Activated CD4-positive, CD25-positive, alpha-beta regulatory T cell treated with anti-CD3 and anti-CD28 coated beads, Interleukin-2, amount 50 U/mL, for 24 hours (primary cell): ENCODE measurements at regions not wholly inside any gene's neighbourhood (a gene's known extent, or its start where the extent isn't known, plus 50 kb on each side); places are given as distances from the start of the nearest gene placed in this dataset.

Experiments
- ATAC-seq, 2 donors: fragments of 150-1000 bp; cut with Tn5 transposase; one replicate each; pipeline ENCODE4 v1.10.0; 2021; ENCODE audit warnings: mild to moderate bottlenecking in 1 of 2, moderate library complexity in 1 of 2

GRCh38 chr12:58593557-58594304 lies 326.6 kb downstream of the LRIG3 start:
- ATAC-seq = no peak

- ATAC-seq = no peak
Measured at GRCh38 chr12:58596381-58596780, 323.9 kb downstream of the LRIG3 start.

GRCh38 chr12:58601529-58601928 lies 318.8 kb downstream of the LRIG3 start:
- ATAC-seq = no peak

- ATAC-seq = no peak
Measured at GRCh38 chr12:58602179-58602578, 318.1 kb downstream of the LRIG3 start.

GRCh38 chr12:58602736-58603135 lies 317.6 kb downstream of the LRIG3 start:
- no peak for ATAC-seq

- ATAC-seq = no peak
Measured at GRCh38 chr12:58607805-58608204, 312.5 kb downstream of the LRIG3 start.

GRCh38 chr12:58608711-58609110 lies 311.6 kb downstream of the LRIG3 start:
- ATAC-seq = no peak

GRCh38 chr12:58615047-58615446 lies 305.3 kb downstream of the LRIG3 start:
- no peak for ATAC-seq

- ATAC-seq = no peak
Measured at GRCh38 chr12:58615576-58615975, 304.7 kb downstream of the LRIG3 start.

GRCh38 chr12:58616618-58617017 lies 303.7 kb downstream of the LRIG3 start:
- no peak for ATAC-seq

GRCh38 chr12:58621126-58621525 lies 299.2 kb downstream of the LRIG3 start:
- ATAC-seq = no peak

- ATAC-seq = no peak
Measured at GRCh38 chr12:58629376-58629775, 290.9 kb downstream of the LRIG3 start.

GRCh38 chr12:58633479-58633878 lies 286.8 kb downstream of the LRIG3 start:
- no peak for ATAC-seq

- ATAC-seq = no peak
Measured at GRCh38 chr12:58639318-58639934, 280.9 kb downstream of the LRIG3 start.

GRCh38 chr12:58640314-58640713 lies 280.0 kb downstream of the LRIG3 start:
- ATAC-seq = no peak

- no peak for ATAC-seq
Measured at GRCh38 chr12:58645946-58646345, 274.4 kb downstream of the LRIG3 start.

GRCh38 chr12:58647495-58647894 lies 272.8 kb downstream of the LRIG3 start:
- no peak for ATAC-seq

GRCh38 chr12:58648176-58648575 lies 272.1 kb downstream of the LRIG3 start:
- ATAC-seq = no peak

- ATAC-seq = no peak
Measured at GRCh38 chr12:58651850-58652249, 268.5 kb downstream of the LRIG3 start.

- no peak for ATAC-seq
Measured at GRCh38 chr12:58654021-58654420, 266.3 kb downstream of the LRIG3 start.

GRCh38 chr12:58655375-58655774 lies 264.9 kb downstream of the LRIG3 start:
- no peak for ATAC-seq

- ATAC-seq = no peak
Measured at GRCh38 chr12:58656254-58657009, 263.9 kb downstream of the LRIG3 start.

GRCh38 chr12:58657190-58657589 lies 263.1 kb downstream of the LRIG3 start:
- no peak for ATAC-seq

GRCh38 chr12:58665375-58665774 lies 254.9 kb downstream of the LRIG3 start:
- ATAC-seq = no peak
